Left kidney (tissue), 1 donor: ENCODE measurements at regions not wholly inside any gene's neighbourhood (a gene's known extent, or its start where the extent isn't known, plus 50 kb on each side); places are given as distances from the start of the nearest gene placed in this dataset.
A peak's percentile ranks its signal among the peaks of the same experiment; 100 is the strongest.
"Not testable (repeated sequence)": the region's sequence is repeated elsewhere in the genome, so short reads cannot be mapped to it uniquely, and the experiment has no call there.

Experiments
- DNase-seq: peaks from one replicate; pipeline ENCODE4 v3.0.0-alpha.2; 2013

GRCh38 chr3:99315896-99316295, 322.5 kb upstream of the COL8A1 start:
- DNase-seq: no peak

- DNase-seq: no peak
Observed at GRCh38 chr3:99313485-99313884, 324.9 kb upstream of the COL8A1 start.

- no peak for DNase-seq
Observed at GRCh38 chr3:99298661-99299060, 339.7 kb upstream of the COL8A1 start.

GRCh38 chr3:99295836-99296235, 342.6 kb upstream of the COL8A1 start:
- no peak for DNase-seq

GRCh38 chr3:99294092-99294491, 344.3 kb upstream of the COL8A1 start:
- not testable (repeated sequence) for DNase-seq

- no peak for DNase-seq
Observed at GRCh38 chr3:99287876-99288275, 350.5 kb upstream of the COL8A1 start.

GRCh38 chr3:99286266-99286845, 352.0 kb upstream of the COL8A1 start:
- no peak for DNase-seq

- DNase-seq: no peak
Observed at GRCh38 chr3:99269606-99270351, 368.3 kb upstream of the DCBLD2 start.

- DNase-seq: no peak
Observed at GRCh38 chr3:99256788-99257187, 355.3 kb upstream of the DCBLD2 start.

- no peak for DNase-seq
Observed at GRCh38 chr3:99253963-99254355, 352.5 kb upstream of the DCBLD2 start.

- no peak for DNase-seq
Observed at GRCh38 chr3:99250821-99251355, 349.4 kb upstream of the DCBLD2 start.

GRCh38 chr3:99250272-99250671, 348.8 kb upstream of the DCBLD2 start:
- DNase-seq: no peak

- DNase-seq: no peak
Observed at GRCh38 chr3:99249627-99250026, 348.1 kb upstream of the DCBLD2 start.

- DNase-seq: no peak
Observed at GRCh38 chr3:99248913-99249312, 347.4 kb upstream of the DCBLD2 start.

GRCh38 chr3:99248130-99248529, 346.6 kb upstream of the DCBLD2 start:
- no peak for DNase-seq

- DNase-seq: no peak
Observed at GRCh38 chr3:99246010-99246654, 344.6 kb upstream of the DCBLD2 start.

- DNase-seq: no peak
Observed at GRCh38 chr3:99242271-99242670, 340.8 kb upstream of the DCBLD2 start.

- DNase-seq: no peak
Observed at GRCh38 chr3:99240700-99241099, 339.2 kb upstream of the DCBLD2 start.

- DNase-seq: no peak
Observed at GRCh38 chr3:99236576-99236975, 335.1 kb upstream of the DCBLD2 start.

- no peak for DNase-seq
Observed at GRCh38 chr3:99232696-99233095, 331.2 kb upstream of the DCBLD2 start.

GRCh38 chr3:99218468-99218867, 317.0 kb upstream of the DCBLD2 start:
- DNase-seq: no peak

GRCh38 chr3:99212969-99213368, 311.5 kb upstream of the DCBLD2 start:
- peak; percentile 2 for DNase-seq

GRCh38 chr3:99211309-99211708, 309.8 kb upstream of the DCBLD2 start:
- DNase-seq: no peak
